Testis (tissue), 2 donors: ENCODE measurements at regions not wholly inside any gene's neighbourhood (a gene's known extent, or its start where the extent isn't known, plus 50 kb on each side); places are given as distances from the start of the nearest gene placed in this dataset.

Experiments used
- POLR2A ChIP-seq: fragments of 450-650 bp; IDR thresholded peaks from one replicate; pipeline ENCODE4 v1.6.1; 2017; ENCODE audit warnings: antibody characterized with exemption, mild to moderate bottlenecking, moderate library complexity
- TF ChIP-seq, protein P1 (sequence below), 3 experiments: fragments of 450-650 bp in 2 of 3; fragments of 200-600 bp in 1 of 3; sonication (generic) in 1 of 3; IDR thresholded peaks; one replicate each; pipeline ENCODE4 v1.5.1; 2016 to 2019; ENCODE audit warnings: antibody characterized with exemption in 3 of 3, mild to moderate bottlenecking in 2 of 3, moderate library complexity in 1 of 3

DNA sequence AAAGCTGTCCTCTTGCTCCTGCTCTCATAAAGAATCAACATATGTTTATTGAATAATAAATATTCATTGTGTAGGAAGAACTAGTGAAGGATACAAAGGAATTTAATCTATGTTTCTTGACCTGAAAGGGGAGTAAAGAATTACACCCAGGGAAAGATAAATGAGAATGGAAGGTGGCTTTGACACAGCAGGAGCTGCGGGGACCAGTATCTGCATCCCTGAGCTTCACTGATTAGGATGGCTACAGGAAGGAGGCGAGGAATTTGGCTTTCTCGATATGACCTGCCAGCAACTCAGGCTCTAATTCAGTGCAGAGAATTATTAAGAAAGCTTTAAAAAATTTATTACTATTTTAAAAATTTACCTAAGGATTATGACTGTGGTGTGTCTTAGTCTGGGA lies 194.6 kb downstream of the SEC23IP start:
- TF ChIP-seq, protein P1, sequence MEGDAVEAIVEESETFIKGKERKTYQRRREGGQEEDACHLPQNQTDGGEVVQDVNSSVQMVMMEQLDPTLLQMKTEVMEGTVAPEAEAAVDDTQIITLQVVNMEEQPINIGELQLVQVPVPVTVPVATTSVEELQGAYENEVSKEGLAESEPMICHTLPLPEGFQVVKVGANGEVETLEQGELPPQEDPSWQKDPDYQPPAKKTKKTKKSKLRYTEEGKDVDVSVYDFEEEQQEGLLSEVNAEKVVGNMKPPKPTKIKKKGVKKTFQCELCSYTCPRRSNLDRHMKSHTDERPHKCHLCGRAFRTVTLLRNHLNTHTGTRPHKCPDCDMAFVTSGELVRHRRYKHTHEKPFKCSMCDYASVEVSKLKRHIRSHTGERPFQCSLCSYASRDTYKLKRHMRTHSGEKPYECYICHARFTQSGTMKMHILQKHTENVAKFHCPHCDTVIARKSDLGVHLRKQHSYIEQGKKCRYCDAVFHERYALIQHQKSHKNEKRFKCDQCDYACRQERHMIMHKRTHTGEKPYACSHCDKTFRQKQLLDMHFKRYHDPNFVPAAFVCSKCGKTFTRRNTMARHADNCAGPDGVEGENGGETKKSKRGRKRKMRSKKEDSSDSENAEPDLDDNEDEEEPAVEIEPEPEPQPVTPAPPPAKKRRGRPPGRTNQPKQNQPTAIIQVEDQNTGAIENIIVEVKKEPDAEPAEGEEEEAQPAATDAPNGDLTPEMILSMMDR (IDR thresholded peaks at IDR 0.05): no peak
- no peak for TF ChIP-seq POLR2A
